ENCODE measurements at regions not wholly inside any gene's neighbourhood (a gene's known extent, or its start where the extent isn't known, plus 50 kb on each side); places are given as distances from the start of the nearest gene placed in this dataset.

DNA sequence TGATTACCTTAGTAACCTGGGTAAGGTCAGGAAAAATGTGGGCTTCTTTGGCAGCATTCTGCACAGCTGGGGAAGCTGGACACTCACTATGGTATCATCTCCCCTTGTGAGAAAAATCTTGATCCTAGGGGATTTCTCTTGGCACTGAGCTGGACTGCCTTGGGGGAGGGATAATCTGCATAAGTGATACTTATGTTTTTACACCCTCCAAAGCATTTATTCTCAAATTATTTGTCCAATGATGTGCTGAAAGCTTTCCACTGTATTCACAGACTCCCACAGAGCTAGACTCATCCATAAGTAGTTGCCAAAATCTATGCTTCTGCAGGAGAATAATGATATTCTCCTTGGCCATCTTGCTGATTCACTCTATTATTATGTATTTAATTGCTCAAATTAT, 121.5 kb upstream of the CNR1 start:
- TF ChIP-seq, protein P1, sequence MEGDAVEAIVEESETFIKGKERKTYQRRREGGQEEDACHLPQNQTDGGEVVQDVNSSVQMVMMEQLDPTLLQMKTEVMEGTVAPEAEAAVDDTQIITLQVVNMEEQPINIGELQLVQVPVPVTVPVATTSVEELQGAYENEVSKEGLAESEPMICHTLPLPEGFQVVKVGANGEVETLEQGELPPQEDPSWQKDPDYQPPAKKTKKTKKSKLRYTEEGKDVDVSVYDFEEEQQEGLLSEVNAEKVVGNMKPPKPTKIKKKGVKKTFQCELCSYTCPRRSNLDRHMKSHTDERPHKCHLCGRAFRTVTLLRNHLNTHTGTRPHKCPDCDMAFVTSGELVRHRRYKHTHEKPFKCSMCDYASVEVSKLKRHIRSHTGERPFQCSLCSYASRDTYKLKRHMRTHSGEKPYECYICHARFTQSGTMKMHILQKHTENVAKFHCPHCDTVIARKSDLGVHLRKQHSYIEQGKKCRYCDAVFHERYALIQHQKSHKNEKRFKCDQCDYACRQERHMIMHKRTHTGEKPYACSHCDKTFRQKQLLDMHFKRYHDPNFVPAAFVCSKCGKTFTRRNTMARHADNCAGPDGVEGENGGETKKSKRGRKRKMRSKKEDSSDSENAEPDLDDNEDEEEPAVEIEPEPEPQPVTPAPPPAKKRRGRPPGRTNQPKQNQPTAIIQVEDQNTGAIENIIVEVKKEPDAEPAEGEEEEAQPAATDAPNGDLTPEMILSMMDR (IDR thresholded peaks at IDR 0.05; ENCODE audit: unreplicated experiment): no peak
- no peak overlapping the region for H3K4me3 Mint-ChIP-seq
- peaks cover 2% of the 10 kb centered on the region for H3K36me3 Mint-ChIP-seq
- peaks cover 35% of the 10 kb centered on the region for H3K9me3 Mint-ChIP-seq
- H3K27ac Mint-ChIP-seq: no peak overlapping the region
- no peak for DNase-seq (ENCODE audit: low spot score in 2 of 2, unreplicated experiment in 2 of 2)
- no peaks in the 10 kb centered on the region for H3K4me1 Mint-ChIP-seq
- H3K27me3 Mint-ChIP-seq (ENCODE audit: low read depth): no peaks in the 10 kb centered on the region

DNA sequence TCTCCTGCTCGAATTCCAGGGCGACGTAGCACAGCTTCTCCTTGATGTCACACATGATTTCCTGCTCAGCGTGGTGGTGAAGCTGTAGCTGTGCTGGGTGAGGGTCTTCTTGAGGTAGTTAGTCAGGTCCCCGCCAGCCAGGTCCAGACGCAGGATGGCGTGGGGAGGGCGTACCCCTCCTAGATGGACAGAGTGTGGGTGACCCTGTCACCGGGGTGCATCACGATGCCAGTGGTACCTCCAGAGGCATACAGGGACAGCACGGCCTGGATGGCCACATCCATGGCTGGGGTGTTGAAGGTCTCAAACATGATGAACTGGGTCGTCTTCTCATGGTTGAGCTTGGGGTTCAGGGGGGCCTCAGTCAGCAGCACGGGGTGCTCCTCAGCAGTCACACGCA, 110.2 kb upstream of the CNR1 start:
- Mint-ChIP-seq H3K36me3 (no peaks in the 10 kb centered on the region), H3K9me3 (no peaks in the 10 kb centered on the region), H3K4me3 (no peak overlapping the region), H3K27ac (no peak overlapping the region), H3K4me1 (no peaks in the 10 kb centered on the region), H3K27me3 (ENCODE audit: low read depth) (no peaks in the 10 kb centered on the region)
- TF ChIP-seq, protein P1 (IDR thresholded peaks at IDR 0.05; ENCODE audit: unreplicated experiment): no peak
- DNase-seq (ENCODE audit: low spot score in 2 of 2, unreplicated experiment in 2 of 2): no peak

DNA sequence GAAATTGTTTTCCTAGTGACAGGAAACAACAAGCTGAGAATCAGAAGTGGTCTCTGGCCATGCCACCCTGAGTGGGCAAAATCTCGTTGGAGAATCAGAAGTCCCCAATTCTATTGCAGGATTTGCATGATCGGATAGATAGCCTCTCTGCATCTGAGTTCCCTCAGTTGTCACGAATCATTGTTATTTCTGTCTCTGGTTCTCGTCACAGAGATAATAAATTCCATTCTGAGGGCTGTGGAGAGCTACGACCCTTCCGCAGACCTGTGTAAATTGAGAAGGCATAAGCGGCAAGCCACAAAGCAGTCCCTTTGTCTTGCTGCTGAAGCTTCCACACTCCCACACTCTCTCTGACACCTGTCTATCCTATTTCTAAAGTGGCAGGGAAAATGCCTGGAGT, 102.4 kb upstream of the CNR1 start:
- TF ChIP-seq, protein P1 (IDR thresholded peaks at IDR 0.05; ENCODE audit: unreplicated experiment): no peak
- Mint-ChIP-seq H3K4me1 (peaks cover 11% of the 10 kb centered on the region), H3K4me3 (no peak overlapping the region), H3K27me3 (ENCODE audit: low read depth) (no peaks in the 10 kb centered on the region), H3K36me3 (no peaks in the 10 kb centered on the region), H3K9me3 (no peaks in the 10 kb centered on the region), H3K27ac (no peak overlapping the region)
- DNase-seq (ENCODE audit: low spot score in 2 of 2, unreplicated experiment in 2 of 2): no peak

DNA sequence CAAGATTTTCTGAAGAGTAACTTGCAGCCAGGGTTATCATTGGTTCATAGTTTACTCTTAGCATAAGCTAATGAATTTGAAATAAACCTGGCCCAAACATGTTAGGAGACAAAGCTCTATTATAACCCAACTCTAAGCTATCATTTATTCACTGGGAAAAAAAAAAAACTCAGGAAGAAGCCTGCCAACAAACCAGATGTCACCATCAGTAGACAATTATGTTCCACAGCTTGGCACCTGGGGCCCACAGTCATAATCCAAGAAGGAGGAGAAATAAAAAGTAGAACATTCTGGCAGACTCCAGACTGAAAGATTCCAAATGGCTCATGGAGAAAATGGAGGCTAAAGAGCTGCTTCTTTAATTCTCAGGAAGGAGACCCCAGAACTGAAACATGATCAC, 100.0 kb upstream of the CNR1 start:
- H3K27me3 Mint-ChIP-seq (ENCODE audit: low read depth): no peaks in the 10 kb centered on the region
- H3K4me3 Mint-ChIP-seq: no peak overlapping the region
- peaks cover 11% of the 10 kb centered on the region for H3K4me1 Mint-ChIP-seq
- TF ChIP-seq, protein P1 (IDR thresholded peaks at IDR 0.05; ENCODE audit: unreplicated experiment): no peak
- H3K9me3 Mint-ChIP-seq: no peaks in the 10 kb centered on the region
- no peak for DNase-seq (ENCODE audit: low spot score in 2 of 2, unreplicated experiment in 2 of 2)
- H3K27ac Mint-ChIP-seq: no peak overlapping the region
- no peaks in the 10 kb centered on the region for H3K36me3 Mint-ChIP-seq

DNA sequence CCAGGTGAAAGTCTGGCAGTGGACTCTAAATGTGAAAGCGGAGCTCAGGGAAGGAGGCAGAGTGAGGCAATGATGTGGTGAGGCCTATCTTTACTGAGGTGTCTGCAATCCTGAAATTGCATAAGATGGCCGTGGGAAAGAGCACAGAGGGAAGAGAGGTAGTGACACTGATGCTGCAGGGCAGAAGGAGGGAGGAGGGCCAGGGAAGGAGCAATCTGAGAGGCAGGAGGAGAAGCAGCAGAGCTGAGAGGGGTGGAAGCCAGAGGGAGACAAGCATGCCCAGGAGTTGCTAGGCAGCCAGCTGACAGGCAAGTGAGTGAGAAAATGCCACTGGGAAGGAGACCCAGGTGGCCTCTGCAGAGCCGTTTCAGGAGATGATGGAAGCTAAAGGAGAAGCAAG, 97.4 kb upstream of the CNR1 start:
- no peak for DNase-seq (ENCODE audit: low spot score in 2 of 2, unreplicated experiment in 2 of 2)
- Mint-ChIP-seq H3K27me3 (ENCODE audit: low read depth) (no peaks in the 10 kb centered on the region), H3K4me3 (no peak overlapping the region), H3K4me1 (peaks cover 6% of the 10 kb centered on the region), H3K27ac (no peak overlapping the region), H3K9me3 (no peaks in the 10 kb centered on the region), H3K36me3 (no peaks in the 10 kb centered on the region)
- TF ChIP-seq, protein P1 (IDR thresholded peaks at IDR 0.05; ENCODE audit: unreplicated experiment): no peak

DNA sequence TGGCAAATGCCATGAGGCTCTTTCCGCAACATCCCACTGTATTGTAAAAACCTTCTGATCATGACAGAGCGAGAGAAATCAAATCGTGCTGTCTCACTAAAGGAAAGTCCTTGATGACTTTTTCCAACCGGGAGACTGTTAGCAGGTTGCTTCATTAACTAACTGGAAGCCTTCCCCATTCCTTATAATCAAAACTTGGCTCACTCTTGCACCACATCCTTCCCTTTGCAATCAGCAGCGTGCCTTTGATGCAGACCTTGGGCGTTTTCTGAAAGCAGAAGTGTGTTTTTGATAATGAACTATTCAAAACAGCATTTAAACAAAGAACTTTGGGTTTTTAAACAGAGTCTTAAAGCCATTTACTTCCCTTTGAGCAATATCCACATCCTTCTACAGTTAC, 96.2 kb upstream of the CNR1 start:
- no peak overlapping the region for H3K4me3 Mint-ChIP-seq
- H3K9me3 Mint-ChIP-seq: peaks cover 9% of the 10 kb centered on the region
- no peaks in the 10 kb centered on the region for H3K4me1 Mint-ChIP-seq
- H3K36me3 Mint-ChIP-seq: peaks cover 1% of the 10 kb centered on the region
- H3K27ac Mint-ChIP-seq: no peak overlapping the region
- TF ChIP-seq, protein P1 (IDR thresholded peaks at IDR 0.05; ENCODE audit: unreplicated experiment): no peak
- no peaks in the 10 kb centered on the region for H3K27me3 Mint-ChIP-seq (ENCODE audit: low read depth)
- no peak for DNase-seq (ENCODE audit: low spot score in 2 of 2, unreplicated experiment in 2 of 2)

All from mesothelial cell of epicardium (in vitro differentiated cells).